ENCODE measurements at regions not wholly inside any gene's neighbourhood (a gene's known extent, or its start where the extent isn't known, plus 50 kb on each side); places are given as distances from the start of the nearest gene placed in this dataset.
A peak's percentile ranks its signal among the peaks of the same experiment; 100 is the strongest.

- Histone ChIP-seq H3K27me3 (ENCODE audit: insufficient read depth, low read length, poor library complexity, severe bottlenecking) (peaks cover 3% of the 10 kb centered on the region), H3K36me3 (ENCODE audit: insufficient read depth, low read length) (no peaks in the 10 kb centered on the region), H3K9me3 (ENCODE audit: low read length) (no peaks in the 10 kb centered on the region), H3K27ac (ENCODE audit: low read depth, low read length) (no peak overlapping the region), H3K4me1 (ENCODE audit: insufficient read depth, low read length) (no peaks in the 10 kb centered on the region), H3K4me3 (ENCODE audit: low read length) (no peak overlapping the region)
- peaks cover 11 to 19% of the 10 kb centered on the region in 2 donors for H3K27me3 Mint-ChIP-seq
- peaks cover 0 to 2% (median 0%) of the 10 kb centered on the region in 5 donors for H3K9me3 Mint-ChIP-seq
- no peaks in the 10 kb centered on the region for H3K36me3 Mint-ChIP-seq
- no peak overlapping the region for H3K4me3 Mint-ChIP-seq
- CTCF ChIA-PET = no interaction called here
- no peaks in the 10 kb centered on the region for H3K4me1 Mint-ChIP-seq
- POLR2A ChIA-PET = no interaction called here
- no peak overlapping the region for H3K27ac Mint-ChIP-seq
- no peak for DNase-seq
Observed at GRCh38 chr1:4571263-4571662, 83.1 kb upstream of the AJAP1 start.

- H3K4me3 Mint-ChIP-seq = no peak overlapping the region
Observed at GRCh38 chr1:4573526-4573925, 80.9 kb upstream of the AJAP1 start.

GRCh38 chr1:4581807-4582206 lies 72.6 kb upstream of the AJAP1 start:
- CTCF ChIA-PET = no interaction called here
- no peak overlapping the region for H3K4me3 Mint-ChIP-seq
- no peak overlapping the region for H3K27ac Mint-ChIP-seq
- H3K27me3 Mint-ChIP-seq = peaks cover 24 to 64% of the 10 kb centered on the region in 2 donors
- Histone ChIP-seq H3K36me3 (ENCODE audit: insufficient read depth, low read length) (no peaks in the 10 kb centered on the region), H3K4me3 (ENCODE audit: low read length) (no peak overlapping the region), H3K4me1 (ENCODE audit: insufficient read depth, low read length) (no peaks in the 10 kb centered on the region), H3K27me3 (ENCODE audit: insufficient read depth, low read length, poor library complexity, severe bottlenecking) (peaks cover 6% of the 10 kb centered on the region), H3K9me3 (ENCODE audit: low read length) (no peaks in the 10 kb centered on the region), H3K27ac (ENCODE audit: low read depth, low read length) (no peak overlapping the region)
- no peak for DNase-seq
- POLR2A ChIA-PET = no interaction called here
- no peaks in the 10 kb centered on the region for H3K4me1 Mint-ChIP-seq
- H3K36me3 Mint-ChIP-seq = no peaks in the 10 kb centered on the region
- H3K9me3 Mint-ChIP-seq = no peaks in the 10 kb centered on the region

More at GRCh38 chr1:4573526-4573925, 80.9 kb upstream of the AJAP1 start:
- H3K36me3 ChIP-seq (ENCODE audit: insufficient read depth, low read length) = no peaks in the 10 kb centered on the region
- H3K4me1 Mint-ChIP-seq = no peaks in the 10 kb centered on the region
- no peaks in the 10 kb centered on the region for H3K36me3 Mint-ChIP-seq
- H3K27me3 ChIP-seq (ENCODE audit: insufficient read depth, low read length, poor library complexity, severe bottlenecking) = peaks cover 3% of the 10 kb centered on the region
- DNase-seq = no peak
- H3K9me3 ChIP-seq (ENCODE audit: low read length) = no peaks in the 10 kb centered on the region
- H3K4me3 ChIP-seq (ENCODE audit: low read length) = no peak overlapping the region
- H3K9me3 Mint-ChIP-seq = no peaks in the 10 kb centered on the region
- H3K27me3 Mint-ChIP-seq = peaks cover 8 to 15% of the 10 kb centered on the region in 2 donors
- no peaks in the 10 kb centered on the region for H3K4me1 ChIP-seq (ENCODE audit: insufficient read depth, low read length)
- POLR2A ChIA-PET = no interaction called here
- CTCF ChIA-PET = no interaction called here
- H3K27ac ChIP-seq (ENCODE audit: low read depth, low read length) = no peak overlapping the region
- no peak overlapping the region for H3K27ac Mint-ChIP-seq

- Mint-ChIP-seq H3K27me3 (peaks cover 22 to 63% of the 10 kb centered on the region in 2 donors), H3K36me3 (no peaks in the 10 kb centered on the region), H3K27ac (no peak overlapping the region), H3K4me3 (no peak overlapping the region), H3K9me3 (no peaks in the 10 kb centered on the region), H3K4me1 (no peaks in the 10 kb centered on the region)
- CTCF ChIA-PET = no interaction called here
- Histone ChIP-seq H3K4me3 (ENCODE audit: low read length) (no peak overlapping the region), H3K27ac (ENCODE audit: low read depth, low read length) (no peak overlapping the region), H3K4me1 (ENCODE audit: insufficient read depth, low read length) (no peaks in the 10 kb centered on the region), H3K9me3 (ENCODE audit: low read length) (no peaks in the 10 kb centered on the region), H3K36me3 (ENCODE audit: insufficient read depth, low read length) (no peaks in the 10 kb centered on the region), H3K27me3 (ENCODE audit: insufficient read depth, low read length, poor library complexity, severe bottlenecking) (peaks cover 6% of the 10 kb centered on the region)
- POLR2A ChIA-PET = no interaction called here
- DNase-seq = no peak
Observed at GRCh38 chr1:4584449-4584848, 70.0 kb upstream of the AJAP1 start.

- Mint-ChIP-seq H3K27ac (no peak overlapping the region), H3K4me3 (no peak overlapping the region), H3K27me3 (peaks cover 21 to 58% of the 10 kb centered on the region in 2 donors), H3K36me3 (no peaks in the 10 kb centered on the region), H3K9me3 (no peaks in the 10 kb centered on the region), H3K4me1 (no peaks in the 10 kb centered on the region)
- Histone ChIP-seq H3K4me3 (ENCODE audit: low read length) (no peak overlapping the region), H3K36me3 (ENCODE audit: insufficient read depth, low read length) (no peaks in the 10 kb centered on the region), H3K4me1 (ENCODE audit: insufficient read depth, low read length) (no peaks in the 10 kb centered on the region), H3K27me3 (ENCODE audit: insufficient read depth, low read length, poor library complexity, severe bottlenecking) (peaks cover 6% of the 10 kb centered on the region), H3K27ac (ENCODE audit: low read depth, low read length) (no peak overlapping the region), H3K9me3 (ENCODE audit: low read length) (no peaks in the 10 kb centered on the region)
- DNase-seq = peak in 3 of 5 donors; percentile 8 to 51 (median 17)
- CTCF ChIA-PET = no interaction called here
- POLR2A ChIA-PET = no interaction called here
Observed at GRCh38 chr1:4585216-4585615, 69.2 kb upstream of the AJAP1 start.

- H3K4me1 ChIP-seq (ENCODE audit: insufficient read depth, low read length) = no peaks in the 10 kb centered on the region
- H3K4me1 Mint-ChIP-seq = no peaks in the 10 kb centered on the region
- POLR2A ChIA-PET = no interaction called here
- H3K36me3 ChIP-seq (ENCODE audit: insufficient read depth, low read length) = no peaks in the 10 kb centered on the region
- H3K27me3 Mint-ChIP-seq = peaks cover 21 to 53% of the 10 kb centered on the region in 2 donors
- no peak overlapping the region for H3K4me3 ChIP-seq (ENCODE audit: low read length)
- no peaks in the 10 kb centered on the region for H3K9me3 ChIP-seq (ENCODE audit: low read length)
- no peak overlapping the region for H3K27ac ChIP-seq (ENCODE audit: low read depth, low read length)
- H3K27me3 ChIP-seq (ENCODE audit: insufficient read depth, low read length, poor library complexity, severe bottlenecking) = peaks cover 6% of the 10 kb centered on the region
- no peaks in the 10 kb centered on the region for H3K9me3 Mint-ChIP-seq
- H3K4me3 Mint-ChIP-seq = no peak overlapping the region
- H3K27ac Mint-ChIP-seq = no peak overlapping the region
- DNase-seq = no peak
- no peaks in the 10 kb centered on the region for H3K36me3 Mint-ChIP-seq
- CTCF ChIA-PET = no interaction called here
Observed at GRCh38 chr1:4585705-4586104, 68.7 kb upstream of the AJAP1 start.

- ChIA-PET POLR2A (no interaction called here), CTCF (no interaction called here)
Observed at GRCh38 chr1:4586611-4587160, 67.7 kb upstream of the AJAP1 start.

GRCh38 chr1:4587721-4588120 lies 66.7 kb upstream of the AJAP1 start:
- ChIA-PET CTCF (no interaction called here), POLR2A (no interaction called here)
- DNase-seq = no peak
- no peaks in the 10 kb centered on the region for H3K9me3 ChIP-seq (ENCODE audit: low read length)
- Mint-ChIP-seq H3K27me3 (peaks cover 17 to 44% of the 10 kb centered on the region in 2 donors), H3K27ac (no peak overlapping the region), H3K4me3 (peak overlapping the region in 1 of 7 donors; percentile 29), H3K36me3 (no peaks in the 10 kb centered on the region), H3K4me1 (no peaks in the 10 kb centered on the region), H3K9me3 (peaks cover 0 to 1% (median 0%) of the 10 kb centered on the region in 5 donors)
- H3K27me3 ChIP-seq (ENCODE audit: insufficient read depth, low read length, poor library complexity, severe bottlenecking) = peaks cover 6% of the 10 kb centered on the region
- no peak overlapping the region for H3K27ac ChIP-seq (ENCODE audit: low read depth, low read length)
- H3K36me3 ChIP-seq (ENCODE audit: insufficient read depth, low read length) = no peaks in the 10 kb centered on the region
- H3K4me1 ChIP-seq (ENCODE audit: insufficient read depth, low read length) = no peaks in the 10 kb centered on the region
- H3K4me3 ChIP-seq (ENCODE audit: low read length) = no peak overlapping the region

More at GRCh38 chr1:4586611-4587160, 67.7 kb upstream of the AJAP1 start:
- H3K4me1 Mint-ChIP-seq = no peaks in the 10 kb centered on the region
- H3K4me1 ChIP-seq (ENCODE audit: insufficient read depth, low read length) = no peaks in the 10 kb centered on the region
- no peak overlapping the region for H3K4me3 Mint-ChIP-seq
- H3K27ac ChIP-seq (ENCODE audit: low read depth, low read length) = no peak overlapping the region
- H3K36me3 Mint-ChIP-seq = no peaks in the 10 kb centered on the region
- H3K9me3 Mint-ChIP-seq = peaks cover 0 to 1% (median 0%) of the 10 kb centered on the region in 5 donors
- no peak overlapping the region for H3K4me3 ChIP-seq (ENCODE audit: low read length)
- no peak overlapping the region for H3K27ac Mint-ChIP-seq
- H3K27me3 Mint-ChIP-seq = peaks cover 18 to 51% of the 10 kb centered on the region in 2 donors
- H3K36me3 ChIP-seq (ENCODE audit: insufficient read depth, low read length) = no peaks in the 10 kb centered on the region
- H3K9me3 ChIP-seq (ENCODE audit: low read length) = no peaks in the 10 kb centered on the region
- H3K27me3 ChIP-seq (ENCODE audit: insufficient read depth, low read length, poor library complexity, severe bottlenecking) = peaks cover 6% of the 10 kb centered on the region
- DNase-seq = no peak

GRCh38 chr1:4590756-4591155 lies 63.7 kb upstream of the AJAP1 start:
- POLR2A ChIA-PET = no interaction called here
- H3K9me3 ChIP-seq (ENCODE audit: low read length) = no peaks in the 10 kb centered on the region
- CTCF ChIA-PET = no interaction called here
- H3K27ac ChIP-seq (ENCODE audit: low read depth, low read length) = no peak overlapping the region
- Mint-ChIP-seq H3K9me3 (peaks cover 0 to 1% (median 0%) of the 10 kb centered on the region in 5 donors), H3K27ac (no peak overlapping the region), H3K36me3 (no peaks in the 10 kb centered on the region), H3K27me3 (peaks cover 4 to 19% of the 10 kb centered on the region in 2 donors), H3K4me1 (no peaks in the 10 kb centered on the region), H3K4me3 (no peak overlapping the region)
- no peaks in the 10 kb centered on the region for H3K36me3 ChIP-seq (ENCODE audit: insufficient read depth, low read length)
- no peak for DNase-seq
- no peaks in the 10 kb centered on the region for H3K4me1 ChIP-seq (ENCODE audit: insufficient read depth, low read length)
- H3K27me3 ChIP-seq (ENCODE audit: insufficient read depth, low read length, poor library complexity, severe bottlenecking) = no peaks in the 10 kb centered on the region
- no peak overlapping the region for H3K4me3 ChIP-seq (ENCODE audit: low read length)

Data from CD8-positive, alpha-beta memory T cell (primary cell).